ENCODE measurements at regions not wholly inside any gene's neighbourhood (a gene's known extent, or its start where the extent isn't known, plus 50 kb on each side); places are given as distances from the start of the nearest gene placed in this dataset.

DNA sequence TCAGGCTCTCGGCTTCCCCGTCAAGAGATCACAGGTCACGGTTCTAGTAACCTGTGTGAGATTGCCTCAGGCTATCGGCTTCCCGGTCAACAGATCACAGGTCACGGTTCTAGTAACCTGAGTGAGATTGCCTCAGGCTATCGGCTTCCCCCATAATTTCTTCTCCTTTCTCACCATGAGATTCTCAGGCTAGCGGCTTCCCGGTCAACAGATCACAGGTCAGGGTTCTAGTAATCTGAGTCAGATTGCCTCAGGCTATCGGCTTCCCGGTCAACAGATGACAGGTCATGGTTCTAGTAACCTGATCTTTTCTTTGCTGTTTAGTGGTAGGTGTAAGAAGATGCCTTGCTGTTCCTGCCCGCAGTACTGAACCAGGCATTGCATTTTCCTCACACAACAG lies 418.2 kb upstream of the ZNF717 start:
- BruUV-seq (replicated peaks), result no TSS peak
- no peak overlapping the region for H2AFZ ChIP-seq (ENCODE audit: low read length)
- no peaks in the 10 kb centered on the region for H3K36me3 ChIP-seq (ENCODE audit: insufficient read depth, low read length)
- TF ChIP-seq, protein P1, sequence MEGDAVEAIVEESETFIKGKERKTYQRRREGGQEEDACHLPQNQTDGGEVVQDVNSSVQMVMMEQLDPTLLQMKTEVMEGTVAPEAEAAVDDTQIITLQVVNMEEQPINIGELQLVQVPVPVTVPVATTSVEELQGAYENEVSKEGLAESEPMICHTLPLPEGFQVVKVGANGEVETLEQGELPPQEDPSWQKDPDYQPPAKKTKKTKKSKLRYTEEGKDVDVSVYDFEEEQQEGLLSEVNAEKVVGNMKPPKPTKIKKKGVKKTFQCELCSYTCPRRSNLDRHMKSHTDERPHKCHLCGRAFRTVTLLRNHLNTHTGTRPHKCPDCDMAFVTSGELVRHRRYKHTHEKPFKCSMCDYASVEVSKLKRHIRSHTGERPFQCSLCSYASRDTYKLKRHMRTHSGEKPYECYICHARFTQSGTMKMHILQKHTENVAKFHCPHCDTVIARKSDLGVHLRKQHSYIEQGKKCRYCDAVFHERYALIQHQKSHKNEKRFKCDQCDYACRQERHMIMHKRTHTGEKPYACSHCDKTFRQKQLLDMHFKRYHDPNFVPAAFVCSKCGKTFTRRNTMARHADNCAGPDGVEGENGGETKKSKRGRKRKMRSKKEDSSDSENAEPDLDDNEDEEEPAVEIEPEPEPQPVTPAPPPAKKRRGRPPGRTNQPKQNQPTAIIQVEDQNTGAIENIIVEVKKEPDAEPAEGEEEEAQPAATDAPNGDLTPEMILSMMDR (conservative IDR thresholded peaks at IDR 0.05; ENCODE audit: low read length), result no peak
- TF ChIP-seq EZH2phosphoT487 (IDR thresholded peaks at IDR 0.05; ENCODE audit: borderline replicate concordance, low read depth, low read length), result no peak
- no peak overlapping the region for H3K4me2 ChIP-seq (ENCODE audit: low read length)
- no peaks in the 10 kb centered on the region for H3K79me2 ChIP-seq (ENCODE audit: insufficient read depth, low read depth, low read length)
- H3K4me1 ChIP-seq (ENCODE audit: insufficient read depth, low read length, poor library complexity, severe bottlenecking), result no peaks in the 10 kb centered on the region
- H3K9me2 ChIP-seq (ENCODE audit: insufficient read depth, low read length), result no peaks in the 10 kb centered on the region
- no peak for DNase-seq (ENCODE audit: low spot score)
- H4K20me1 ChIP-seq (ENCODE audit: insufficient read depth, low read length), result no peaks in the 10 kb centered on the region
- ChIA-PET POLR2A (interaction anchor here (0.7 kb wide), 1 partner anchor 1148 kb away, joined by 3 read pairs; no protein-coding TSS in a partner anchor), CTCF (ENCODE audit: unreplicated experiment) (no interaction called here)
- no peaks in the 10 kb centered on the region for H3K9me3 ChIP-seq (ENCODE audit: low read length)
- no peak overlapping the region for H3K27ac ChIP-seq (ENCODE audit: low read depth, low read length, poor library complexity, severe bottlenecking)
- intact Hi-C loops (cut with micrococcal nuclease; ENCODE audit: unreplicated experiment), result no loop called here
- H3K4me3 ChIP-seq (ENCODE audit: low read depth, low read length, poor library complexity, severe bottlenecking), result no peak overlapping the region

- no peak overlapping the region for H3K27ac ChIP-seq (ENCODE audit: low read depth, low read length, poor library complexity, severe bottlenecking)
- no peaks in the 10 kb centered on the region for H4K20me1 ChIP-seq (ENCODE audit: insufficient read depth, low read length)
- DNase-seq (ENCODE audit: low spot score), result no peak
- ChIA-PET CTCF (ENCODE audit: unreplicated experiment) (no interaction called here), POLR2A (no interaction called here)
- BruUV-seq (replicated peaks), result no TSS peak
- intact Hi-C loops (cut with micrococcal nuclease; ENCODE audit: unreplicated experiment), result no loop called here
- H3K4me1 ChIP-seq (ENCODE audit: insufficient read depth, low read length, poor library complexity, severe bottlenecking), result no peaks in the 10 kb centered on the region
- no peaks in the 10 kb centered on the region for H3K9me2 ChIP-seq (ENCODE audit: insufficient read depth, low read length)
- H3K36me3 ChIP-seq (ENCODE audit: insufficient read depth, low read length), result no peaks in the 10 kb centered on the region
- no peaks in the 10 kb centered on the region for H3K9me3 ChIP-seq (ENCODE audit: low read length)
- TF ChIP-seq, protein P1 (conservative IDR thresholded peaks at IDR 0.05; ENCODE audit: low read length), result no peak
- no peak for TF ChIP-seq EZH2phosphoT487 (IDR thresholded peaks at IDR 0.05; ENCODE audit: borderline replicate concordance, low read depth, low read length)
- H2AFZ ChIP-seq (ENCODE audit: low read length), result no peak overlapping the region
- H3K79me2 ChIP-seq (ENCODE audit: insufficient read depth, low read depth, low read length), result no peaks in the 10 kb centered on the region
- no peak overlapping the region for H3K4me2 ChIP-seq (ENCODE audit: low read length)
- no peak overlapping the region for H3K4me3 ChIP-seq (ENCODE audit: low read depth, low read length, poor library complexity, severe bottlenecking)
Observed at GRCh38 chr3:76206346-76206745, 421.0 kb upstream of the ZNF717 start.

GRCh38 chr3:76212679-76213078 lies 427.3 kb upstream of the ZNF717 start:
- H3K4me2 ChIP-seq (ENCODE audit: low read length), result no peak overlapping the region
- H3K27ac ChIP-seq (ENCODE audit: low read depth, low read length, poor library complexity, severe bottlenecking), result no peak overlapping the region
- no peaks in the 10 kb centered on the region for H3K9me3 ChIP-seq (ENCODE audit: low read length)
- no peak for DNase-seq (ENCODE audit: low spot score)
- H3K4me1 ChIP-seq (ENCODE audit: insufficient read depth, low read length, poor library complexity, severe bottlenecking), result no peaks in the 10 kb centered on the region
- no peaks in the 10 kb centered on the region for H3K79me2 ChIP-seq (ENCODE audit: insufficient read depth, low read depth, low read length)
- intact Hi-C loops (cut with micrococcal nuclease; ENCODE audit: unreplicated experiment), result no loop called here
- no peaks in the 10 kb centered on the region for H3K36me3 ChIP-seq (ENCODE audit: insufficient read depth, low read length)
- H3K4me3 ChIP-seq (ENCODE audit: low read depth, low read length, poor library complexity, severe bottlenecking), result no peak overlapping the region
- CTCF ChIA-PET (ENCODE audit: unreplicated experiment), result no interaction called here
- TF ChIP-seq, protein P1 (conservative IDR thresholded peaks at IDR 0.05; ENCODE audit: low read length), result no peak
- no peak for TF ChIP-seq EZH2phosphoT487 (IDR thresholded peaks at IDR 0.05; ENCODE audit: borderline replicate concordance, low read depth, low read length)
- POLR2A ChIA-PET, result no interaction called here
- H3K9me2 ChIP-seq (ENCODE audit: insufficient read depth, low read length), result no peaks in the 10 kb centered on the region
- no peaks in the 10 kb centered on the region for H4K20me1 ChIP-seq (ENCODE audit: insufficient read depth, low read length)
- no TSS peak for BruUV-seq (replicated peaks)
- H2AFZ ChIP-seq (ENCODE audit: low read length), result no peak overlapping the region
